Heart right ventricle (tissue), 16 donors: ENCODE measurements at regions not wholly inside any gene's neighbourhood (a gene's known extent, or its start where the extent isn't known, plus 50 kb on each side); places are given as distances from the start of the nearest gene placed in this dataset.

Experiments used
- ATAC-seq, 8 donors: fragments of 200-7000 bp; cut with Tn5 transposase; one replicate each; pipeline ENCODE4 v1.9.1; 2020; ENCODE audit warnings: mild to moderate bottlenecking in 8 of 8, moderate library complexity in 8 of 8, moderate number of reproducible peaks in 1 of 8
- DNase-seq, 2 donors: peaks; one replicate each; pipeline ENCODE4 v3.0.0-alpha.2; 2020
- H3K27ac ChIP-seq, 10 donors: fragments of 200-600 bp; sonication (generic) in 2 of 10; one replicate each; pipeline versions ENCODE4 v1.5.0 to v1.8.0; 2020 to 2022; ENCODE audit warnings: mild to moderate bottlenecking in 3 of 10
- H3K27me3 ChIP-seq, 7 donors: fragments of 200-600 bp; one replicate each; pipeline ENCODE4 v1.8.0; 2021 to 2022; ENCODE audit warnings: mild to moderate bottlenecking in 2 of 7
- H3K36me3 ChIP-seq, 9 donors: fragments of 200-600 bp; sonication (generic) in 1 of 9; one replicate each; pipeline versions ENCODE4 v1.5.0 to v1.8.0; 2020 to 2022; ENCODE audit warnings: mild to moderate bottlenecking in 2 of 9
- H3K4me1 ChIP-seq, 9 donors: fragments of 200-600 bp; sonication (generic) in 1 of 9; one replicate each; pipeline versions ENCODE4 v1.5.0 to v1.8.0; 2020 to 2022; ENCODE audit warnings: mild to moderate bottlenecking in 4 of 9
- H3K4me3 ChIP-seq, 10 donors: fragments of 200-600 bp; sonication (generic) in 2 of 10; one replicate each; pipeline versions ENCODE4 v1.5.0 to v1.8.0; 2020 to 2022; ENCODE audit warnings: mild to moderate bottlenecking in 7 of 10, moderate library complexity in 2 of 10
- H3K9me3 ChIP-seq, 11 donors: fragments of 200-600 bp in 10 of 11; sonication (generic) in 2 of 11; one replicate each; pipeline versions ENCODE4 v1.5.0 to v1.8.0; 2013 to 2022; ENCODE audit warnings: mild to moderate bottlenecking in 2 of 11, control low read depth in 1 of 11, moderate library complexity in 1 of 11
- CTCF ChIP-seq, 9 donors: fragments of 200-600 bp; sonication (generic) in 2 of 9; IDR thresholded peaks; one replicate each; pipeline versions ENCODE4 v1.5.0 to v1.8.0; 2021 to 2022; ENCODE audit warnings: antibody characterized with exemption in 9 of 9, mild to moderate bottlenecking in 5 of 9, moderate library complexity in 1 of 9
- WGBS, 2 donors: extraction: QIAGEN DNeasy Blood & Tissue Kit; methylation state at CpG; one replicate each; pipeline ENCODE4 v1.1.7; 2013; ENCODE audit warnings: inconsistent platforms in 1 of 2; 5-methylcytosine and 5-hydroxymethylcytosine counted together
- intact Hi-C, 10 donors: fragments of 100-400 bp; cut with DNase I; formaldehyde crosslinking; loops; one replicate each; pipeline versions ENCODE4 v1.11.1 to v1.14.2; 2022
- donor health status: Arrhythmogenic right ventricular cardiomyopathy.
- donor health status: ischemic (EF 13 %, LVEDD 7.1; RV severe dilation, severe dysfunction).
- donor health status: healthy with polysubstance abuse.
- donor health status: DM: no; HTN: yes; CAD: no.
- donor health status: DM: no; HTN: no; CAD: no.
- donor health status: ischemic (EF 25% LVEDD 6.9; RV normal size, moderate dysfunction).
- donor health status: ischemic (EF 25% LVEDD 5.7; RV mildly dilated, moderate dysfunction).
- donor health status: healthy.
- donor health status: DM: yes; HTN: yes; CAD: no.
- donor health status: Ischemic cardiomyopathy.
- donor health status: ischemic (EF 35%, LVEDD 5.7; RV mildly dilated, moderate dysfunction).
- donor health status: nonischemic (EF 11% LVEDD 7.7; RV severe dilation, severe dysfunction).
- donor health status: DM: yes; HTN: yes; CAD: no.
- donor health status: PGD.
- donor health status: ischemic (EF 29% LVEDD 5.4; RV normal size, mild dysfunction).
- donor health status: nonischemic (EF 23%, LVEDD 6.1; RV moderate dilation, normal function).

- Histone ChIP-seq H3K4me3 (no peak overlapping the region), H3K4me1 (no peaks in the 10 kb centered on the region), H3K9me3 (no peaks in the 10 kb centered on the region), H3K36me3 (no peaks in the 10 kb centered on the region), H3K27me3 (no peaks in the 10 kb centered on the region), H3K27ac (no peak overlapping the region)
- intact Hi-C loops, result no loop called here
- DNase-seq (no peak), ATAC-seq (no peak)
- no peak for TF ChIP-seq CTCF (IDR thresholded peaks at IDR 0.05)
- WGBS, 2 donors, result 60 to 76% methylated on average over 3 of the region's 3 CpGs
Measured at GRCh38 chr1:102107441-102107840, 110.7 kb upstream of the OLFM3 start.

DNA sequence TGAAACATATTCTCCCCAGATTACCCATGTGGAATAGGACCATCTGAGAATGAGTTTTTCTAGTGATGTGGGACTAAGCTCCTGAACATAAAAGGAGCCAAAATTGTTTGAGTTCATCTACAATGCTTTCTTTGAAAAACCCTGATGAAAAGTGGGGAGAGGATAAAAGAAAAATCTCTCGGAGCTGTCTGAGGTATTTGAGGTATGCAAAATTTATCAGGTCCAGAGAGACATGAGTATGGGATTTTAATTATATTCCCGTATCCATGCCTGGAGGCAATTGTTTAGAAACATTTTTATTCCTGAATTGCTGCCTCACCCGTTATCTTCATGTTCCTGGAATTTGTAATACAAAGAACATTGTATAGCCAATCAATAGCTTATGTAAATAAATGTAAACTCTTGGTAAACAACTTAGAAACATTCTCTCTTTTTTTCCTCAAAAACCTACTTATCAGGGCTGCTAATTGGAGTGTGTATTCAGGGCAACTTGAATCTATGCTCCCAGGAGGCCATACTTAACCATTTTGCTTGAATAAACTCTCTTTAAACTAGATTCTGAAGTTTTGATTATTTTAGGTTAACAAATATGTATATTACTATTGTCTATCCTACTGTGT is 109.3 kb upstream of the OLFM3 start:
- intact Hi-C loops, result no loop called here
- H3K27ac ChIP-seq, result no peak overlapping the region
- no peak for ATAC-seq
- H3K4me1 ChIP-seq, result no peaks in the 10 kb centered on the region
- TF ChIP-seq CTCF (IDR thresholded peaks at IDR 0.05), result no peak
- 15 to 27% methylated on average over 3 of the region's 3 CpGs for WGBS, 2 donors
- no peak overlapping the region for H3K4me3 ChIP-seq
- H3K27me3 ChIP-seq, result no peaks in the 10 kb centered on the region
- DNase-seq, result no peak
- no peaks in the 10 kb centered on the region for H3K36me3 ChIP-seq
- H3K9me3 ChIP-seq, result no peaks in the 10 kb centered on the region

DNA sequence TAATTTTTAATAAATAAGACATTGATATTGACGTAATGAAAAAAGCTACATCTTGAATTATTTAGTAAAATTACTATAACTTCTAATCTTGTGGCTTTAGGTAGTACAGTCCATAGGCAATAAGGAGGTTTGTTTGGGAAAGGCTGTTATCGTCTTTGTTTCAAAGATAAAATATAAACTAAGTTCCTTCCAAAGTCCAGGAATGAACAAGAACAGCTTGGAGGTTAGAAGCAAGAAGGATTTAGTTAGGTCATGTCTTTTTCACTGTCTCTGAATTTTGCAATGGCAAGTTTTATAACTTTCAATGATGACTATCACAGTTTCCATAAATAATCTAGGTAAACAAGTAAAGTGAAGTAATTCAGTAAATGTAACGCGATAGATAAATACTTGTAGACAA is 106.9 kb upstream of the OLFM3 start:
- DNase-seq (no peak), ATAC-seq (no peak)
- intact Hi-C loops, result no loop called here
- TF ChIP-seq CTCF (IDR thresholded peaks at IDR 0.05), result no peak
- no peaks in the 10 kb centered on the region for H3K36me3 ChIP-seq
- no peaks in the 10 kb centered on the region for H3K27me3 ChIP-seq
- H3K27ac ChIP-seq, result no peak overlapping the region
- no peaks in the 10 kb centered on the region for H3K9me3 ChIP-seq
- no peak overlapping the region for H3K4me3 ChIP-seq
- 86 to 87% methylated on average over 4 of the region's 4 CpGs for WGBS, 2 donors
- H3K4me1 ChIP-seq, result no peaks in the 10 kb centered on the region

DNA sequence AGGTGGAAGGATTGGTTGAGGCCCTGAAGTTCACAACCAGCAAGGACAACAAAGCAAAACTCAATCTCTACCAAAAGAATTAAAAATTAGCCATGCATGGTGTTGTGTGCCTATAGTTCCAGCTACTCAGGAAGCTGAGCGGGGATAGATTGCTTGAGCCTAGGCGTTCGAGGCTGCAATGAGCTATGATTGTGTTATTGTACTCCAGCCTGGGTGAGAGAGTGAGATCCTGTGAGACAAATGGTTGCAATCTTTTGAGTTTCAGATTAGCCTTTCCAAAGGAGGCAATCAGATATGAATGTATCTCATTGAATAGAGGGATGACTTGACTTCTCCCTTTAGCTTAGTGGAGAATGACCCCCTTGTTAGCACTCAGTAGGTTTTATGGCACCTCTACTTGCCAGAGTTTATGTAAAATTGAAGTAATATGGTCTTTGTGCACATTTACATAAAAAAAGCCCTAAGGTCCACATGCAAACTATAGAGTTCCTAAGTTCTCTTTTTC is 105.6 kb upstream of the OLFM3 start:
- 76 to 83% methylated on average over 3 of the region's 3 CpGs for WGBS, 2 donors
- no peak for TF ChIP-seq CTCF (IDR thresholded peaks at IDR 0.05)

More for the DNA sequence above, 105.6 kb upstream of the OLFM3 start:
- no peak for DNase-seq
- Histone ChIP-seq H3K4me3 (no peak overlapping the region), H3K9me3 (no peaks in the 10 kb centered on the region), H3K27ac (no peak overlapping the region), H3K27me3 (no peaks in the 10 kb centered on the region), H3K4me1 (no peaks in the 10 kb centered on the region), H3K36me3 (no peaks in the 10 kb centered on the region)
- no peak for ATAC-seq
- intact Hi-C loops, result no loop called here
